Esophagus muscularis mucosa (tissue), 4 donors: ENCODE measurements at regions not wholly inside any gene's neighbourhood (a gene's known extent, or its start where the extent isn't known, plus 50 kb on each side); places are given as distances from the start of the nearest gene placed in this dataset.

Experiments used
- DNase-seq: peaks from one replicate; pipeline ENCODE4 v3.0.0-alpha.2; 2017; ENCODE audit errors: extremely low spot score
- H3K27ac ChIP-seq, 4 donors: fragments of 200-600 bp; sonication (generic); replicated peaks in 1 of 4; 1 replicate in 3 of 4; 2 replicates in 1 of 4; pipeline ENCODE4 v1.5.1; 2016 to 2019; ENCODE audit warnings: mild to moderate bottlenecking in 1 of 4
- H3K27me3 ChIP-seq, 4 donors: fragments of 200-600 bp; sonication (generic); one replicate each; pipeline versions ENCODE4 v1.5.1 to v1.6.0; 2016 to 2019
- H3K36me3 ChIP-seq, 4 donors: fragments of 200-600 bp; sonication (generic); one replicate each; pipeline ENCODE4 v1.5.1; 2016 to 2019
- H3K4me1 ChIP-seq, 4 donors: fragments of 200-600 bp; sonication (generic); one replicate each; pipeline ENCODE4 v1.5.1; 2016 to 2019
- H3K4me3 ChIP-seq, 4 donors: fragments of 200-600 bp; sonication (generic); 1 replicate in 2 of 4; 2 replicates in 2 of 4; pipeline ENCODE4 v1.5.1; 2016 to 2019; ENCODE audit warnings: mild to moderate bottlenecking in 4 of 4, moderate library complexity in 1 of 4
- H3K9me3 ChIP-seq, 4 donors: fragments of 200-600 bp; sonication (generic); 1 replicate in 3 of 4; 2 replicates in 1 of 4; pipeline ENCODE4 v1.5.1; 2016 to 2019
- CTCF ChIP-seq, 3 experiments: fragments of 200-600 bp in 2 of 3; fragments of 450-650 bp in 1 of 3; sonication (generic) in 2 of 3; IDR thresholded peaks; one replicate each; pipeline ENCODE4 v1.5.1; 2017 to 2019; ENCODE audit warnings: antibody characterized with exemption in 3 of 3, mild to moderate bottlenecking in 2 of 3, moderate library complexity in 1 of 3
- EP300 ChIP-seq: sonication (generic); formaldehyde crosslinking; IDR thresholded peaks from one replicate; pipeline ENCODE4 v1.6.1; 2017; ENCODE audit warnings: antibody characterized with exemption
- POLR2A ChIP-seq: fragments of 450-650 bp; IDR thresholded peaks from one replicate; pipeline ENCODE4 v1.6.1; 2017; ENCODE audit warnings: antibody characterized with exemption, moderate library complexity, mild to moderate bottlenecking, low read depth
- POLR2AphosphoS5 ChIP-seq, 2 donors: sonication (generic); formaldehyde crosslinking; IDR thresholded peaks; one replicate each; pipeline ENCODE4 v1.6.1; 2017; ENCODE audit warnings: antibody characterized with exemption in 2 of 2
- WGBS: methylation state at CpG from one replicate; pipeline ENCODE4 v1.1.5; 2018; 5-methylcytosine and 5-hydroxymethylcytosine counted together
- intact Hi-C: fragments of 100-400 bp; cut with DNase I; formaldehyde crosslinking; loops from one replicate; pipeline ENCODE4 v1.15.1; 2023

GRCh38 chr10:93150289-93150688 is 76.6 kb downstream of the CYP26A1 start:
- Histone ChIP-seq H3K4me3 (no peak overlapping the region), H3K36me3 (no peaks in the 10 kb centered on the region), H3K27me3 (no peaks in the 10 kb centered on the region), H3K4me1 (peaks cover 0 to 18% (median 9%) of the 10 kb centered on the region in 4 donors), H3K9me3 (peaks cover 0 to 3% (median 0%) of the 10 kb centered on the region in 4 donors), H3K27ac (no peak overlapping the region)
- no peak for DNase-seq
- intact Hi-C loops = no loop called here
- 54% methylated on average over 1 of the region's 1 CpG for WGBS
- TF ChIP-seq EP300 = no peak
- TF ChIP-seq POLR2A = no peak
- no peak for TF ChIP-seq POLR2AphosphoS5 (IDR thresholded peaks at IDR 0.05)
- no peak for TF ChIP-seq CTCF (IDR thresholded peaks at IDR 0.05)

- no peaks in the 10 kb centered on the region for H3K36me3 ChIP-seq
- no peak for DNase-seq
- no peak overlapping the region for H3K4me3 ChIP-seq
- H3K4me1 ChIP-seq = peaks cover 0 to 18% (median 9%) of the 10 kb centered on the region in 4 donors
- intact Hi-C loops = no loop called here
- TF ChIP-seq POLR2A = no peak
- no peak for TF ChIP-seq CTCF (IDR thresholded peaks at IDR 0.05)
- no peak for TF ChIP-seq EP300
- TF ChIP-seq POLR2AphosphoS5 (IDR thresholded peaks at IDR 0.05) = no peak
- WGBS = 84% methylated on average over 8 of the region's 8 CpGs
- H3K27me3 ChIP-seq = no peaks in the 10 kb centered on the region
- H3K9me3 ChIP-seq = peaks cover 0 to 6% (median 2%) of the 10 kb centered on the region in 4 donors
- no peak overlapping the region for H3K27ac ChIP-seq
Measured at GRCh38 chr10:93150990-93151547, 77.4 kb downstream of the CYP26A1 start.

- H3K36me3 ChIP-seq = no peaks in the 10 kb centered on the region
- TF ChIP-seq EP300 = no peak
- no peak for TF ChIP-seq CTCF (IDR thresholded peaks at IDR 0.05)
- TF ChIP-seq POLR2A = no peak
- TF ChIP-seq POLR2AphosphoS5 (IDR thresholded peaks at IDR 0.05) = no peak
- intact Hi-C loops = no loop called here
Measured at GRCh38 chr10:93152136-93152535, 78.4 kb downstream of the CYP26A1 start.

GRCh38 chr10:93154531-93154930 is 80.8 kb downstream of the CYP26A1 start:
- no peak for DNase-seq
- no peak for TF ChIP-seq CTCF (IDR thresholded peaks at IDR 0.05)
- no peak for TF ChIP-seq POLR2A
- no peak for TF ChIP-seq POLR2AphosphoS5 (IDR thresholded peaks at IDR 0.05)
- no peak for TF ChIP-seq EP300
- H3K27ac ChIP-seq = no peak overlapping the region
- no peaks in the 10 kb centered on the region for H3K36me3 ChIP-seq
- no peak overlapping the region for H3K4me3 ChIP-seq
- intact Hi-C loops = no loop called here
- peaks cover 0 to 6% (median 2%) of the 10 kb centered on the region in 4 donors for H3K9me3 ChIP-seq
- H3K4me1 ChIP-seq = peaks cover 0 to 5% (median 2%) of the 10 kb centered on the region in 4 donors
- H3K27me3 ChIP-seq = no peaks in the 10 kb centered on the region

More at GRCh38 chr10:93152136-93152535, 78.4 kb downstream of the CYP26A1 start:
- Histone ChIP-seq H3K4me3 (no peak overlapping the region), H3K9me3 (peaks cover 0 to 6% (median 2%) of the 10 kb centered on the region in 4 donors), H3K27me3 (no peaks in the 10 kb centered on the region), H3K27ac (no peak overlapping the region), H3K4me1 (peaks cover 0 to 13% (median 7%) of the 10 kb centered on the region in 4 donors)
- DNase-seq = no peak

- H3K36me3 ChIP-seq = no peaks in the 10 kb centered on the region
- 78% methylated on average over 1 of the region's 1 CpG for WGBS
- TF ChIP-seq POLR2AphosphoS5 (IDR thresholded peaks at IDR 0.05) (no peak), EP300 (no peak), POLR2A (no peak), CTCF (IDR thresholded peaks at IDR 0.05) (no peak)
- no peaks in the 10 kb centered on the region for H3K27me3 ChIP-seq
- no peaks in the 10 kb centered on the region for H3K4me1 ChIP-seq
- no peak overlapping the region for H3K27ac ChIP-seq
- intact Hi-C loops = no loop called here
- H3K4me3 ChIP-seq = no peak overlapping the region
- peaks cover 0 to 6% (median 0%) of the 10 kb centered on the region in 4 donors for H3K9me3 ChIP-seq
- DNase-seq = no peak
Measured at GRCh38 chr10:93160140-93160539, 86.4 kb downstream of the CYP26A1 start.
